BLaER1 (cell line): ENCODE measurements at regions not wholly inside any gene's neighbourhood (a gene's known extent, or its start where the extent isn't known, plus 50 kb on each side); places are given as distances from the start of the nearest gene placed in this dataset.

Source experiments
- H3K27ac ChIP-seq: shearing (Covaris generic); formaldehyde crosslinking; 2 replicates; pipeline ENCODE4 v1.8.1; 2022
- H3K27me3 ChIP-seq: shearing (Covaris generic); formaldehyde crosslinking; 2 replicates; pipeline ENCODE4 v1.8.1; 2022
- H3K36me3 ChIP-seq: shearing (Covaris generic); formaldehyde crosslinking; 2 replicates; pipeline ENCODE4 v1.8.1; 2022
- H3K4me1 ChIP-seq: shearing (Covaris generic); formaldehyde crosslinking; 2 replicates; pipeline ENCODE4 v1.8.1; 2022
- H3K4me2 ChIP-seq: shearing (Covaris generic); formaldehyde crosslinking; 2 replicates; pipeline ENCODE4 v1.8.1; 2022
- H3K4me3 ChIP-seq: shearing (Covaris generic); formaldehyde crosslinking; 2 replicates; pipeline ENCODE4 v1.8.1; 2022
- H3K9ac ChIP-seq: shearing (Covaris generic); formaldehyde crosslinking; 2 replicates; pipeline ENCODE4 v1.8.1; 2022
- H3K9me3 ChIP-seq: shearing (Covaris generic); formaldehyde crosslinking; 2 replicates; pipeline ENCODE4 v1.8.1; 2022
- H4K20me1 ChIP-seq: shearing (Covaris generic); formaldehyde crosslinking; 2 replicates; pipeline ENCODE4 v1.8.1; 2022
- Cebpa-rat ChIP-seq: shearing (Covaris generic); IDR thresholded peaks from 2 replicates; pipeline ENCODE4 v1.8.1; 2022

- no peak for TF ChIP-seq Cebpa-rat
- no peak overlapping the region for H3K27ac ChIP-seq
- no peaks in the 10 kb centered on the region for H3K36me3 ChIP-seq
- no peak overlapping the region for H3K4me2 ChIP-seq
- H3K9ac ChIP-seq, result no peak overlapping the region
- H4K20me1 ChIP-seq, result no peaks in the 10 kb centered on the region
- no peaks in the 10 kb centered on the region for H3K4me1 ChIP-seq
- H3K9me3 ChIP-seq, result peaks cover 8% of the 10 kb centered on the region
- H3K27me3 ChIP-seq, result no peaks in the 10 kb centered on the region
- H3K4me3 ChIP-seq, result no peak overlapping the region
These were observed 707.8 kb upstream of the LMCD1 start for GRCh38 chr3:7793786-7794185.

GRCh38 chr3:7798276-7798675 is 703.3 kb upstream of the LMCD1 start:
- H3K9ac ChIP-seq, result no peak overlapping the region
- no peak overlapping the region for H3K4me2 ChIP-seq
- H3K4me3 ChIP-seq, result no peak overlapping the region
- H4K20me1 ChIP-seq, result no peaks in the 10 kb centered on the region
- no peaks in the 10 kb centered on the region for H3K27me3 ChIP-seq
- TF ChIP-seq Cebpa-rat, result no peak
- no peaks in the 10 kb centered on the region for H3K36me3 ChIP-seq
- H3K4me1 ChIP-seq, result no peaks in the 10 kb centered on the region
- no peaks in the 10 kb centered on the region for H3K9me3 ChIP-seq
- no peak overlapping the region for H3K27ac ChIP-seq

- Histone ChIP-seq H3K27me3 (no peaks in the 10 kb centered on the region), H3K4me1 (no peaks in the 10 kb centered on the region), H3K27ac (no peak overlapping the region), H3K4me2 (no peak overlapping the region), H3K36me3 (no peaks in the 10 kb centered on the region), H3K9ac (no peak overlapping the region), H4K20me1 (no peaks in the 10 kb centered on the region), H3K4me3 (no peak overlapping the region), H3K9me3 (no peaks in the 10 kb centered on the region)
- TF ChIP-seq Cebpa-rat, result no peak
These were observed 701.4 kb upstream of the LMCD1 start for GRCh38 chr3:7800006-7800780.

GRCh38 chr3:7812490-7812889 is 689.1 kb upstream of the LMCD1 start:
- Histone ChIP-seq H3K27ac (no peak overlapping the region), H3K4me1 (no peaks in the 10 kb centered on the region), H3K4me2 (no peak overlapping the region), H3K36me3 (no peaks in the 10 kb centered on the region), H3K27me3 (no peaks in the 10 kb centered on the region), H3K4me3 (no peak overlapping the region), H4K20me1 (no peaks in the 10 kb centered on the region), H3K9me3 (peaks cover 6% of the 10 kb centered on the region; the same call in 1 of the 2 replicates), H3K9ac (no peak overlapping the region)
- no peak for TF ChIP-seq Cebpa-rat

- no peak for TF ChIP-seq Cebpa-rat
- H3K27me3 ChIP-seq, result no peaks in the 10 kb centered on the region
- no peak overlapping the region for H3K27ac ChIP-seq
- H3K4me2 ChIP-seq, result no peak overlapping the region
- H3K4me3 ChIP-seq, result no peak overlapping the region
- H4K20me1 ChIP-seq, result no peaks in the 10 kb centered on the region
- no peak overlapping the region for H3K9ac ChIP-seq
- H3K36me3 ChIP-seq, result no peaks in the 10 kb centered on the region
- no peaks in the 10 kb centered on the region for H3K4me1 ChIP-seq
- H3K9me3 ChIP-seq, result peaks cover 6% of the 10 kb centered on the region; the same call in 1 of the 2 replicates
These were observed 688.3 kb upstream of the LMCD1 start for GRCh38 chr3:7813365-7813764.

GRCh38 chr3:7817239-7817638 is 684.4 kb upstream of the LMCD1 start:
- Histone ChIP-seq H3K27me3 (no peaks in the 10 kb centered on the region), H3K4me2 (no peak overlapping the region), H3K36me3 (no peaks in the 10 kb centered on the region), H3K9ac (no peak overlapping the region), H3K27ac (no peak overlapping the region), H4K20me1 (no peaks in the 10 kb centered on the region), H3K4me1 (no peaks in the 10 kb centered on the region), H3K4me3 (no peak overlapping the region), H3K9me3 (no peaks in the 10 kb centered on the region; the same call in 1 of the 2 replicates)
- no peak for TF ChIP-seq Cebpa-rat

GRCh38 chr3:7820969-7821368 is 680.7 kb upstream of the LMCD1 start:
- Histone ChIP-seq H3K4me1 (no peaks in the 10 kb centered on the region), H4K20me1 (no peaks in the 10 kb centered on the region), H3K9ac (no peak overlapping the region), H3K27me3 (no peaks in the 10 kb centered on the region), H3K4me2 (no peak overlapping the region), H3K27ac (no peak overlapping the region), H3K36me3 (no peaks in the 10 kb centered on the region), H3K9me3 (peaks cover 29% of the 10 kb centered on the region), H3K4me3 (no peak overlapping the region)
- TF ChIP-seq Cebpa-rat, result no peak

GRCh38 chr3:7821858-7822257 is 679.8 kb upstream of the LMCD1 start:
- Histone ChIP-seq H3K4me3 (no peak overlapping the region), H4K20me1 (no peaks in the 10 kb centered on the region), H3K27me3 (no peaks in the 10 kb centered on the region), H3K9ac (no peak overlapping the region), H3K4me2 (no peak overlapping the region), H3K9me3 (peaks cover 29% of the 10 kb centered on the region), H3K4me1 (no peaks in the 10 kb centered on the region), H3K27ac (no peak overlapping the region), H3K36me3 (no peaks in the 10 kb centered on the region)
- TF ChIP-seq Cebpa-rat, result no peak

GRCh38 chr3:7841451-7841850 is 660.2 kb upstream of the LMCD1 start:
- no peak overlapping the region for H3K4me3 ChIP-seq
- no peak for TF ChIP-seq Cebpa-rat
- H4K20me1 ChIP-seq, result no peaks in the 10 kb centered on the region
- H3K9ac ChIP-seq, result no peak overlapping the region
- no peaks in the 10 kb centered on the region for H3K9me3 ChIP-seq
- H3K36me3 ChIP-seq, result no peaks in the 10 kb centered on the region
- no peak overlapping the region for H3K27ac ChIP-seq
- H3K27me3 ChIP-seq, result no peaks in the 10 kb centered on the region
- H3K4me1 ChIP-seq, result no peaks in the 10 kb centered on the region
- H3K4me2 ChIP-seq, result no peak overlapping the region

- no peaks in the 10 kb centered on the region for H3K9me3 ChIP-seq
- no peaks in the 10 kb centered on the region for H3K4me1 ChIP-seq
- no peaks in the 10 kb centered on the region for H3K27me3 ChIP-seq
- TF ChIP-seq Cebpa-rat, result no peak
- no peak overlapping the region for H3K4me2 ChIP-seq
- H3K36me3 ChIP-seq, result no peaks in the 10 kb centered on the region
- H3K9ac ChIP-seq, result no peak overlapping the region
- H3K27ac ChIP-seq, result no peak overlapping the region
- H3K4me3 ChIP-seq, result no peak overlapping the region
- no peaks in the 10 kb centered on the region for H4K20me1 ChIP-seq
These were observed 658.2 kb upstream of the LMCD1 start for GRCh38 chr3:7843441-7843840.

GRCh38 chr3:7847021-7847420 is 654.6 kb upstream of the LMCD1 start:
- Histone ChIP-seq H3K4me3 (no peak overlapping the region), H4K20me1 (no peaks in the 10 kb centered on the region), H3K27ac (no peak overlapping the region), H3K27me3 (no peaks in the 10 kb centered on the region), H3K36me3 (no peaks in the 10 kb centered on the region), H3K4me2 (no peak overlapping the region), H3K4me1 (no peaks in the 10 kb centered on the region), H3K9ac (no peak overlapping the region), H3K9me3 (no peaks in the 10 kb centered on the region)
- TF ChIP-seq Cebpa-rat, result no peak
